ENCODE measurements at regions not wholly inside any gene's neighbourhood (a gene's known extent, or its start where the extent isn't known, plus 50 kb on each side); places are given as distances from the start of the nearest gene placed in this dataset.

DNA sequence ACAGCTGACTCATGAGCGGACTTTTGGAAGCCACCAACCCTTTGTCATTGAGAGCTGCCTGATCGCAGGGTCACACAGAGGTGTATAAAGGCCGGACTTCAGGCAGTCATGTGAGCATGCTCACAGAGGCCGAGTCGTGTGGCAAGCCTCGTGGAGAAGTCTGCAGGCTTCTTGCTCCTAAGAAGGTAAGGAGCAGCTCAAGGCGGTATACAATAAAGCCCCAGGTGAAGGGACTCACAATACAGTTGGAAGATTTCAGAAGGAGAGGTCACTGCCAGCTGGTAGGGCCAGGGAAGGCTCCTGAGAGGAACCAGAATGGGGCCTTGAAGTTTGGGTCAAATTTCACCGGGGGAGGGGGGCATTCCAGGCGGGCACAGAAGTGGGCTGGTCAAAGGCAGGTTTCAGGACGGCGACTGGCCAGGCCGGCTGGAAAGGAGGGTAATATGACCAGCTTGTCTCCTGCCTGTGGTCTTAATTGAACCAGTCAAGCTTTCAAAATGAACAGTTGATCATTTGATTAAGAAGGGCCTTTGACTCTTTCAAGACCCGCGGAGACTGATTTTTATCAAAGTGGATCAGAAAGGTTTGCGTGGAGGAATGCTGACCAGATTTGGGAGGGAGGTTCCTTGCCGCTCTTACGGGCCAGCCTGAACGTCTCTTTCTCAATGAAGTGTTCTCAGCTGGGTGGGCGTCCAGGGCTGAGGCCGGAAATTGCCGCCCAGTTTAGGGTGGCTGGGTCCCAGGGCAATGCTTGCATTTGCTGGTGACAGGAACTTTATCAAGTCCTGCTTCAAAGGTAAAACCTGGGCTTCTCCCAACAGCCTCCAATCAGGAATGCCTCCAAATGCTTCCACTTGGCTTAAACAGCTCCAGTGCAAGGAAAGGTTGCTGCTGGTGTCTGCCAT, 178.6 kb downstream of the EMX2 start:
- peak overlapping the region in 1 of 2 donors; percentile 31 for H3K4me3 Mint-ChIP-seq
- H3K9me3 Mint-ChIP-seq, result peaks cover 0 to 3% (median 2%) of the 10 kb centered on the region in 7 donors
- no peaks in the 10 kb centered on the region for H4K20me1 ChIP-seq (ENCODE audit: insufficient read depth, low read length)
- H3K79me2 ChIP-seq (ENCODE audit: insufficient read depth, low read length), result no peaks in the 10 kb centered on the region
- H3K9me3 ChIP-seq (replicated peaks in 1 of 2; ENCODE audit: control insufficient read depth in 1 of 2, insufficient read depth in 1 of 2, low read length in 2 of 2), result no peaks in the 10 kb centered on the region
- peaks cover 8 to 20% (median 11%) of the 10 kb centered on the region in 3 donors for H3K27me3 Mint-ChIP-seq (ENCODE audit: low read depth in 3 of 3)
- TF ChIP-seq, protein P1, sequence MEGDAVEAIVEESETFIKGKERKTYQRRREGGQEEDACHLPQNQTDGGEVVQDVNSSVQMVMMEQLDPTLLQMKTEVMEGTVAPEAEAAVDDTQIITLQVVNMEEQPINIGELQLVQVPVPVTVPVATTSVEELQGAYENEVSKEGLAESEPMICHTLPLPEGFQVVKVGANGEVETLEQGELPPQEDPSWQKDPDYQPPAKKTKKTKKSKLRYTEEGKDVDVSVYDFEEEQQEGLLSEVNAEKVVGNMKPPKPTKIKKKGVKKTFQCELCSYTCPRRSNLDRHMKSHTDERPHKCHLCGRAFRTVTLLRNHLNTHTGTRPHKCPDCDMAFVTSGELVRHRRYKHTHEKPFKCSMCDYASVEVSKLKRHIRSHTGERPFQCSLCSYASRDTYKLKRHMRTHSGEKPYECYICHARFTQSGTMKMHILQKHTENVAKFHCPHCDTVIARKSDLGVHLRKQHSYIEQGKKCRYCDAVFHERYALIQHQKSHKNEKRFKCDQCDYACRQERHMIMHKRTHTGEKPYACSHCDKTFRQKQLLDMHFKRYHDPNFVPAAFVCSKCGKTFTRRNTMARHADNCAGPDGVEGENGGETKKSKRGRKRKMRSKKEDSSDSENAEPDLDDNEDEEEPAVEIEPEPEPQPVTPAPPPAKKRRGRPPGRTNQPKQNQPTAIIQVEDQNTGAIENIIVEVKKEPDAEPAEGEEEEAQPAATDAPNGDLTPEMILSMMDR (IDR thresholded peaks at IDR 0.05), result no peak
- H3K27ac Mint-ChIP-seq, result peak overlapping the region in 1 of 7 donors; percentile 23
- no peak overlapping the region for H3K9ac ChIP-seq (ENCODE audit: insufficient read depth, low read length, poor library complexity, severe bottlenecking)
- H3K27ac ChIP-seq (ENCODE audit: low read depth in 1 of 2, low read length in 2 of 2), result no peak overlapping the region
- no peaks in the 10 kb centered on the region for H3K36me3 Mint-ChIP-seq
- H3K4me1 Mint-ChIP-seq, result no peaks in the 10 kb centered on the region
- H3K27me3 ChIP-seq (ENCODE audit: control insufficient read depth in 2 of 2, insufficient read depth in 2 of 2, low read length in 2 of 2), result no peaks in the 10 kb centered on the region
- 56% methylated on average over 21 of the region's 21 CpGs for WGBS (ENCODE audit: insufficient coverage)
- H3K4me1 ChIP-seq (ENCODE audit: control insufficient read depth in 1 of 2, insufficient read depth in 2 of 2, low read length in 2 of 2), result no peaks in the 10 kb centered on the region
- H2AFZ ChIP-seq (ENCODE audit: insufficient read depth, low read depth, low read length, poor library complexity, severe bottlenecking), result no peak overlapping the region
- H3K4me3 ChIP-seq (replicated peaks in 1 of 3; ENCODE audit: low read depth in 2 of 3, low read length in 3 of 3), result no peak overlapping the region
- H3K4me2 ChIP-seq (replicated peaks; ENCODE audit: extremely low read depth, low read length, poor library complexity, severe bottlenecking), result no peak overlapping the region
- no peak for DNase-seq
- H3K36me3 ChIP-seq (replicated peaks in 1 of 2; ENCODE audit: control insufficient read depth in 1 of 2, insufficient read depth in 2 of 2, low read length in 2 of 2), result no peaks in the 10 kb centered on the region
- intact Hi-C loops (cut with micrococcal nuclease), result no loop called here

DNA sequence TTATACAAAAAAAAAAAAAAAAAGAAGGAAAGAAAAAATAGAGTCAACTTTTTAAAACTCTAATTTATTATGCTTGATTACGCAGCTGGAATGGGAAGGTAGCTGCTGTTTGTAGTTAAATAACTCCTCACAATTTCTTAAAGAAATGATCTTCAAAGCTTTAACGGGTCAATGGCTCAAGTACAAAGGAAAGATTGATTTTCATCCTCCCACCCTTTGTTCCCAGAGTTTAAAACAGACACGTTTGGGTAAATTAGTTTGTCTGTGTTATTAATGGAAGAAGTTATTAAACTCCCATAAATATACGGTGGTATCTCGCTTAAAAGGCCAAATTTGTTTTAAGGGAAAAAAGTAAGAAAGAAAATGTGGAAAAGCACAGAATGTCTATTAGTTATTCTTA, 179.3 kb downstream of the EMX2 start:
- H3K4me1 Mint-ChIP-seq, result no peaks in the 10 kb centered on the region
- H3K27ac ChIP-seq (ENCODE audit: low read depth in 1 of 2, low read length in 2 of 2), result no peak overlapping the region
- intact Hi-C loops (cut with micrococcal nuclease), result no loop called here
- H3K9me3 Mint-ChIP-seq, result peaks cover 0 to 3% (median 2%) of the 10 kb centered on the region in 7 donors
- no peak for DNase-seq
- no CpG with 5 or more reads among the region's 5 CpGs for WGBS (ENCODE audit: insufficient coverage)
- H3K4me3 ChIP-seq (replicated peaks in 1 of 3; ENCODE audit: low read depth in 2 of 3, low read length in 3 of 3), result no peak overlapping the region
- H3K36me3 Mint-ChIP-seq, result no peaks in the 10 kb centered on the region
- H3K79me2 ChIP-seq (ENCODE audit: insufficient read depth, low read length), result no peaks in the 10 kb centered on the region
- H2AFZ ChIP-seq (ENCODE audit: insufficient read depth, low read depth, low read length, poor library complexity, severe bottlenecking), result no peak overlapping the region
- no peaks in the 10 kb centered on the region for H3K36me3 ChIP-seq (replicated peaks in 1 of 2; ENCODE audit: control insufficient read depth in 1 of 2, insufficient read depth in 2 of 2, low read length in 2 of 2)
- no peaks in the 10 kb centered on the region for H4K20me1 ChIP-seq (ENCODE audit: insufficient read depth, low read length)
- no peak overlapping the region for H3K4me3 Mint-ChIP-seq
- peaks cover 8 to 20% (median 11%) of the 10 kb centered on the region in 3 donors for H3K27me3 Mint-ChIP-seq (ENCODE audit: low read depth in 3 of 3)
- H3K4me1 ChIP-seq (ENCODE audit: control insufficient read depth in 1 of 2, insufficient read depth in 2 of 2, low read length in 2 of 2), result no peaks in the 10 kb centered on the region
- H3K27me3 ChIP-seq (ENCODE audit: control insufficient read depth in 2 of 2, insufficient read depth in 2 of 2, low read length in 2 of 2), result no peaks in the 10 kb centered on the region
- H3K9me3 ChIP-seq (replicated peaks in 1 of 2; ENCODE audit: control insufficient read depth in 1 of 2, insufficient read depth in 1 of 2, low read length in 2 of 2), result no peaks in the 10 kb centered on the region
- no peak overlapping the region for H3K27ac Mint-ChIP-seq
- H3K9ac ChIP-seq (ENCODE audit: insufficient read depth, low read length, poor library complexity, severe bottlenecking), result no peak overlapping the region
- H3K4me2 ChIP-seq (replicated peaks; ENCODE audit: extremely low read depth, low read length, poor library complexity, severe bottlenecking), result no peak overlapping the region
- TF ChIP-seq, protein P1 (IDR thresholded peaks at IDR 0.05), result no peak

All from CD14-positive monocyte (primary cell).